GM10266 (cell line): ENCODE measurements at regions not wholly inside any gene's neighbourhood (a gene's known extent, or its start where the extent isn't known, plus 50 kb on each side); places are given as distances from the start of the nearest gene placed in this dataset.

Experiments used
- DNase-seq: peaks from one replicate; pipeline ENCODE4 v3.0.0; 2012; ENCODE audit errors: extremely low spot score
- CTCF ChIP-seq: IDR thresholded peaks from 2 replicates; pipeline ENCODE4 v1.5.1; 2012; ENCODE audit warnings: mild to moderate bottlenecking, low read depth; ENCODE audit not compliant: control insufficient read depth, insufficient read depth; ENCODE audit errors: missing control alignments

- no peak for TF ChIP-seq CTCF
- DNase-seq: no peak
These were observed 183.6 kb upstream of the MGAT5 start for GRCh38 chr2:134070281-134070741.

- no peak for DNase-seq
- no peak for TF ChIP-seq CTCF
These were observed 181.5 kb upstream of the MGAT5 start for GRCh38 chr2:134072341-134072740.

- no peak for DNase-seq
- TF ChIP-seq CTCF: no peak
These were observed 180.8 kb upstream of the MGAT5 start for GRCh38 chr2:134073023-134073422.

GRCh38 chr2:134074619-134075018, 179.3 kb upstream of the MGAT5 start:
- no peak for TF ChIP-seq CTCF
- DNase-seq: no peak

- no peak for DNase-seq
- TF ChIP-seq CTCF: no peak
These were observed 178.7 kb upstream of the MGAT5 start for GRCh38 chr2:134075204-134075603.

- DNase-seq: no peak
- no peak for TF ChIP-seq CTCF
These were observed 175.5 kb upstream of the MGAT5 start for GRCh38 chr2:134078354-134078753.

- no peak for DNase-seq
- no peak for TF ChIP-seq CTCF
These were observed 174.5 kb upstream of the MGAT5 start for GRCh38 chr2:134079373-134079772.
